ENCODE measurements at regions not wholly inside any gene's neighbourhood (a gene's known extent, or its start where the extent isn't known, plus 50 kb on each side); places are given as distances from the start of the nearest gene placed in this dataset.

DNA sequence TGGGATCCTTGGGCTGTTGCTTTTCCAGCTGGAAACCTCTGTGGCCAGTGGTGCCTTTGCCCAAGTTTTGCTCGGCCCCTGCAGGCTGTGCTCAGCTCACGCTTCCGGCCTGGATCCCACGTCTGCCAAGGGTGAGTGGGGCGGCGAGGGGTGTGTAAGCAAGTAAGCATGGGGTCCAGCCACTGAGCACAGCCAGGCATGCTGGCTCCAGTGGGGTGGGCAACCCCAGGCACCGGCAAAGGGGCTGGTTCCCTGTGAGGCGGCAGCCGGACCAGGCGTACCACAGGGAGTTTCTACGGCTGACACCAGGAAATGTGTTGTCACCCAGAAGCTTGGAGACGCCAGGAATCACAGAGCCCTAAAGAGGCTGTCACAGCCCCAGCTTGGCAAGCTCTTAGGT lies 393.4 kb upstream of the CCDC196 start:
- TF ChIP-seq CTCF (IDR thresholded peaks at IDR 0.05; ENCODE audit: poor library complexity) (no peak), EZH2 (IDR thresholded peaks at IDR 0.05; ENCODE audit: borderline replicate concordance) (no peak)

Measured in hepatocyte (in vitro differentiated cells).